Endothelial cell (in vitro differentiated cells): ENCODE measurements at regions not wholly inside any gene's neighbourhood (a gene's known extent, or its start where the extent isn't known, plus 50 kb on each side); places are given as distances from the start of the nearest gene placed in this dataset.

ENCODE experiments used
- DNase-seq: peaks from one replicate; pipeline ENCODE4 v3.0.0; 2021; ENCODE audit warnings: low spot score
- H3K27ac Mint-ChIP-seq: one replicate; pipeline ENCODE4 v1.8.0; 2021; ENCODE audit warnings: mixed read lengths, inconsistent platforms; ENCODE audit not compliant: unreplicated experiment
- H3K27me3 Mint-ChIP-seq: one replicate; pipeline ENCODE4 v1.8.0; 2021; ENCODE audit warnings: mild to moderate bottlenecking, moderate library complexity, mixed read lengths, inconsistent platforms; ENCODE audit not compliant: unreplicated experiment
- H3K36me3 Mint-ChIP-seq: one replicate; pipeline ENCODE4 v1.8.0; 2021; ENCODE audit warnings: mild to moderate bottlenecking, low read depth, mixed read lengths, inconsistent platforms; ENCODE audit not compliant: unreplicated experiment
- H3K4me1 Mint-ChIP-seq: one replicate; pipeline ENCODE4 v1.8.0; 2021; ENCODE audit warnings: mild to moderate bottlenecking, mixed read lengths, inconsistent platforms; ENCODE audit not compliant: unreplicated experiment
- H3K4me3 Mint-ChIP-seq: one replicate; pipeline ENCODE4 v1.8.0; 2021; ENCODE audit warnings: mild to moderate bottlenecking, mixed read lengths, inconsistent platforms; ENCODE audit not compliant: unreplicated experiment
- H3K9me3 Mint-ChIP-seq: one replicate; pipeline ENCODE4 v1.8.0; 2021; ENCODE audit warnings: mixed read lengths, inconsistent platforms; ENCODE audit not compliant: unreplicated experiment
- CTCF ChIP-seq: fragments of 200-600 bp; sonication (generic); IDR thresholded peaks from one replicate; pipeline ENCODE4 v1.5.0; 2021; ENCODE audit warnings: antibody characterized with exemption; ENCODE audit not compliant: unreplicated experiment

DNA sequence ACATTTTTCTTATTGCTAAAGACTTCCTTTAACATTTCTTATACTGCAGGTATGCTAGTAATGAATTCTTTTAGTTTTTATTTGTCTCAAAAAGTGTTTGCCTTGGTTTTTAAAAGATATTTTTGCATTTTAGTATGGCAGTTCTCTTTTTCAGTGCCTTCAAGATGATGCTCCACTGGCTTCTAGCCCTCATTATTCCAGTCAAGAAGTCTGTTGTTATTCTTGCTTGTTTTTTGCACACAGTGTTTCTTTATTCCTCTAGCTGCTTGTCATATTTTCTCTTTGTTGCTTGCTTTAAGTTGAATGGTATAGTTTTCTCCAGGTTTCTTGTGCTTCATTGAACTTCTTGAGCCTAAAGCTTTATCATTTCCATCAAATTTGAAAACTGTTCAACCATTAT lies 158.0 kb upstream of the SPHKAP start:
- Mint-ChIP-seq H3K4me3 (no peak overlapping the region), H3K27ac (no peak overlapping the region), H3K27me3 (no peaks in the 10 kb centered on the region), H3K9me3 (no peaks in the 10 kb centered on the region), H3K4me1 (no peaks in the 10 kb centered on the region), H3K36me3 (no peaks in the 10 kb centered on the region)
- DNase-seq = no peak
- no peak for TF ChIP-seq CTCF

GRCh38 chr2:228334180-228334579 lies 152.7 kb upstream of the SPHKAP start:
- H3K36me3 Mint-ChIP-seq = no peaks in the 10 kb centered on the region
- no peak overlapping the region for H3K4me3 Mint-ChIP-seq
- DNase-seq = no peak
- H3K27me3 Mint-ChIP-seq = no peaks in the 10 kb centered on the region
- H3K4me1 Mint-ChIP-seq = no peaks in the 10 kb centered on the region
- no peak overlapping the region for H3K27ac Mint-ChIP-seq
- no peaks in the 10 kb centered on the region for H3K9me3 Mint-ChIP-seq
- no peak for TF ChIP-seq CTCF

GRCh38 chr2:228329282-228329681 lies 147.8 kb upstream of the SPHKAP start:
- DNase-seq = no peak
- H3K4me3 Mint-ChIP-seq = no peak overlapping the region
- no peak overlapping the region for H3K27ac Mint-ChIP-seq
- no peak for TF ChIP-seq CTCF
- no peaks in the 10 kb centered on the region for H3K36me3 Mint-ChIP-seq
- H3K4me1 Mint-ChIP-seq = no peaks in the 10 kb centered on the region
- H3K27me3 Mint-ChIP-seq = no peaks in the 10 kb centered on the region
- peaks cover 3% of the 10 kb centered on the region for H3K9me3 Mint-ChIP-seq

- Mint-ChIP-seq H3K4me3 (no peak overlapping the region), H3K27me3 (no peaks in the 10 kb centered on the region), H3K4me1 (no peaks in the 10 kb centered on the region), H3K9me3 (no peaks in the 10 kb centered on the region), H3K27ac (no peak overlapping the region), H3K36me3 (no peaks in the 10 kb centered on the region)
- no peak for DNase-seq
- no peak for TF ChIP-seq CTCF
These were observed 139.5 kb upstream of the SPHKAP start for GRCh38 chr2:228321015-228321414.

DNA sequence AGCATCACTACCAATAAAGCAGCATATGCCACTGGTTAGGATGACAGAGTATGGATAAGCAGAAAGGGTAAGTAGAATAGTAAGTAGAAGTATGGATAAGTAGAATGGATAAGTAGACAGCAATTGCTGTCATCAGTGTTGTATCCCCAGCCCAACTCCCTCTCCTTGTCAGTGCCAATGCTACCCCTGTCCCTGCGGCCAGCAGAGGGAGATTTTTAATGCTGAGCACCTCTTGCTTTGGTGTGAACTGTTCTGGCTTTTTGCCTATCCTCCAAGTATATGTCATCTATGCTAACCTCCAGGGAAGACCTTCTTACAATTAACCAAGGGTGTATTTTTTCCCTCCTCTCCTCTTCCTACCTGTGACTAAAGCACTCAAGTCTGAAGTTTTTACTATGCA lies 136.7 kb upstream of the SPHKAP start:
- Mint-ChIP-seq H3K27ac (no peak overlapping the region), H3K36me3 (no peaks in the 10 kb centered on the region), H3K4me3 (no peak overlapping the region), H3K27me3 (no peaks in the 10 kb centered on the region), H3K9me3 (no peaks in the 10 kb centered on the region), H3K4me1 (no peaks in the 10 kb centered on the region)
- DNase-seq = peak; percentile 64
- peak; percentile 70 for TF ChIP-seq CTCF
